ENCODE measurements at regions not wholly inside any gene's neighbourhood (a gene's known extent, or its start where the extent isn't known, plus 50 kb on each side); places are given as distances from the start of the nearest gene placed in this dataset.

DNA sequence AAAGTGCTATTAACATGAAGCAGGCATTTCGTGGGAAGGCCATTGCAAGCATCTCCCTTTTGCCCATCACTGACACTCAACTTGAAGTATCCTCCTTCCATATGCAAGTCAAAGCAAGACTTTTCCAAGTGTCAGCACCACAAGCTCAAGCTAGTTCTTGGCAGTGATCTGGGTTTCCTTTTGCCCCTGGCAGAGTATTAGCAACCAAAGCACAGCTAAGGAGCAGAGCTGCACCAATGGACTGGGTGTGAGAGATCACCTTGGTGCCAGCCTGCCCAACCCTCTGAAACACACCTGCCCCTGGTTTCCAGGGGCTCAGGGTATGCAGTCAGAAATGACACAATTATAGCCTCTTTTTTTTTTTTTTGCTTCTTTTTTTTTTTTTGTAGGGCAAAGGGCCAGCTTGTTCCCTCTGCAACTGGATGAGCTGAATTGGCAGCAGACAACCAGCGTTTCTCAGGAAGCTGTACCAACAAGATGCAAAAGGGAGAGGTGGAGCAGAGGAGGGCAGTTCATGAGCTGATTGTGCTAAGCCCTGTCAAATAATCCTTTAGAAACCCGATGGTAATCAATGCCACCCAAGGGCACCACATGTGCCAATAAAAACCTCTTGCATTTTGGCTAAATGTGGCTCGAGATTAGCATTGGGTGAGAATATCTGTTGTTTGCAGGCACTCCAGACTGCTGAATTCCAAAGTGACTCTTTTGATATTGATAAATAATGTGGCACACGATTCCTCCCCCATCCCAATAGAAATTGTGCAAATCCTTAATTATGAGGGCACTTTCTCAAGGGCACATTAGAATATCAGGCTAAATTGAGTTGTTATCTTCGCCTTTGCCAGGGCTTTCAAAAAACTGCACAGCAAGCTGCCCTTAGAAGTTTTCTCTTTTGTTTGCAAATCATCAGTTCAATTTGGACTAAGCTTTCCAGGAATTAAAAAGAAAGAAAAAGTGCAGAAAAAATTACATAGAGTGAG is 192.4 kb downstream of the GAS1 start:
- TF ChIP-seq GATA2 (IDR thresholded peaks at IDR 0.05; ENCODE audit: low read depth, low read length) (no peak), GATA3 (IDR thresholded peaks at IDR 0.05; ENCODE audit: low read depth, low read length) (no peak)

- TF ChIP-seq GATA2 (IDR thresholded peaks at IDR 0.05; ENCODE audit: low read depth, low read length) (no peak), GATA3 (IDR thresholded peaks at IDR 0.05; ENCODE audit: low read depth, low read length) (no peak)
Observed at GRCh38 chr9:86753836-86754235, 193.5 kb downstream of the GAS1 start.

- TF ChIP-seq GATA3 (IDR thresholded peaks at IDR 0.05; ENCODE audit: low read depth, low read length) (no peak), GATA2 (IDR thresholded peaks at IDR 0.05; ENCODE audit: low read depth, low read length) (no peak)
Observed at GRCh38 chr9:86752733-86753132, 194.6 kb downstream of the GAS1 start.

DNA sequence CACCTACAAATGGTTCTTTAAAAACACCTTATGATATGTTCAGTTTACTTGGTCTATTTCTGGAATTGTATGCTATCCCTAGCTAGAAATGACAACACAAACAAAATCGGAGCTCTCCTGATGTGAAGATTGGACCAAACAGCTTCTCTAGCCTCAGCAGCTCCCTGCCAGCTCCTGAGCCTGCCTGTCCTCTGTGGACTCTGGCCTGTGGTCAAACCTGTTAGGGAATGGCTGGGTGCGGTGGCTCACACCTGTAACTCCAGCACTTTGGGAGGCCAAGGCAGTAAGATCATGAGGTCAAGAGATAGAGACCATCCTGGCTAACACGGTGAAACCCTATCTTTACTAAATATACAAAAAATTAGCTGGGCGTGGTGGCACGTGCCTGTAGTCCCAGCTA is 195.3 kb downstream of the GAS1 start:
- TF ChIP-seq GATA3 (IDR thresholded peaks at IDR 0.05; ENCODE audit: low read depth, low read length) (no peak), GATA2 (IDR thresholded peaks at IDR 0.05; ENCODE audit: low read depth, low read length) (no peak)

GRCh38 chr9:86751207-86751606 is 196.1 kb downstream of the GAS1 start:
- TF ChIP-seq GATA3 (IDR thresholded peaks at IDR 0.05; ENCODE audit: low read depth, low read length) (no peak), GATA2 (IDR thresholded peaks at IDR 0.05; ENCODE audit: low read depth, low read length) (no peak)

DNA sequence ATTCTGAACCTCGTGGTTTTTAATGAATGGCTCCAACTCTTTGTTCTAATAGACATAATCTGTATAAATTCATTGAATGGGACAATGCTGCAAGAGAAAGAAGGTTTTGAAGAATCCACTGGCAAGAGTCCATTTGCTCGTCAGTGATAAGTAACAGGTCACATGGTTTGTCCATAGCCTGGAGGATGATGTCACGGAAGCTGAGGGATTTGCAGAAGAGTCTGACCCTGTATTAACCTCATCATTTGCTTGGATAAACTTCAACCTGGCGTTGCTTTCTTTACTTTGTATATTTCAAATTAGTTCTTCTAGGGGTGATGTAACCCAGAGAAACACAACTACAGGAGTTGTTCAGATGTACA is 197.4 kb downstream of the GAS1 start:
- TF ChIP-seq GATA2 (IDR thresholded peaks at IDR 0.05; ENCODE audit: low read depth, low read length): no peak
- no peak for TF ChIP-seq GATA3 (IDR thresholded peaks at IDR 0.05; ENCODE audit: low read depth, low read length)

DNA sequence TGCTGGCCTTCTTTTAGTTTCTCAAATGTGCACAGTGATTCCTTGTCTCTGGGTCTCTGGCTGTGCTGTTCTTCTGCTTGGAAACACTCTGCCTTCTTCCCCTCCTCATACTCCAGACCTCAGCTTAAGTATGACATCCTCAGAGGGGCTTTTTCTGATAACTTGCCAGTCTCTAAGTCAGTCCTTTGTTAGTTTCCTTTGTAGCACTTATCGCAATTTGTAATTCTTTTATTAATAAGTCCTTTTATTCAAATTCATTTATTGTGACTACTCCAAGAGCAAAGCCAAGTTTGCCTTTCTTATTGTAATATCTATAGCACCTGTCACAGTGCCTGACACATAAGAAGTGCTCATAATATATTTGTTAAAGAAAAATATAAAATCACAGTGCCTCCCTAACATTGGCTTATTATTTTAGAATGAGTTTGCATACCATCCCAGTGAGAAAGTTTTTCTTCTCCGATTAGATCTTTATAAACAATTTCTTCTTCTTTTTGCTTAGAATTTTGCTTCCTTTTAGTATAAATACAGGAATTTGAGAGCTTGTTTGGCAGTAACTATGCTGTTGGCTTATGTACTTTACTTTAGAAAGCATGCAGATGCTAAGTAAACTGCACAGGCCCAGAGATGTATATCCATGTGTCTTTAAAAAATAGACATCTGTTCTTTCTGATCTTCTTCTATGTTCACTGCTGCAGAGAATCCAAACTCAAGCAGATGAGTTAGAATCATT is 198.0 kb downstream of the GAS1 start:
- TF ChIP-seq GATA3 (IDR thresholded peaks at IDR 0.05; ENCODE audit: low read depth, low read length): no peak
- TF ChIP-seq GATA2 (IDR thresholded peaks at IDR 0.05; ENCODE audit: low read depth, low read length): no peak

- TF ChIP-seq GATA3 (IDR thresholded peaks at IDR 0.05; ENCODE audit: low read depth, low read length) (no peak), GATA2 (IDR thresholded peaks at IDR 0.05; ENCODE audit: low read depth, low read length) (no peak)
Observed at GRCh38 chr9:86747711-86748110, 199.6 kb downstream of the GAS1 start.

DNA sequence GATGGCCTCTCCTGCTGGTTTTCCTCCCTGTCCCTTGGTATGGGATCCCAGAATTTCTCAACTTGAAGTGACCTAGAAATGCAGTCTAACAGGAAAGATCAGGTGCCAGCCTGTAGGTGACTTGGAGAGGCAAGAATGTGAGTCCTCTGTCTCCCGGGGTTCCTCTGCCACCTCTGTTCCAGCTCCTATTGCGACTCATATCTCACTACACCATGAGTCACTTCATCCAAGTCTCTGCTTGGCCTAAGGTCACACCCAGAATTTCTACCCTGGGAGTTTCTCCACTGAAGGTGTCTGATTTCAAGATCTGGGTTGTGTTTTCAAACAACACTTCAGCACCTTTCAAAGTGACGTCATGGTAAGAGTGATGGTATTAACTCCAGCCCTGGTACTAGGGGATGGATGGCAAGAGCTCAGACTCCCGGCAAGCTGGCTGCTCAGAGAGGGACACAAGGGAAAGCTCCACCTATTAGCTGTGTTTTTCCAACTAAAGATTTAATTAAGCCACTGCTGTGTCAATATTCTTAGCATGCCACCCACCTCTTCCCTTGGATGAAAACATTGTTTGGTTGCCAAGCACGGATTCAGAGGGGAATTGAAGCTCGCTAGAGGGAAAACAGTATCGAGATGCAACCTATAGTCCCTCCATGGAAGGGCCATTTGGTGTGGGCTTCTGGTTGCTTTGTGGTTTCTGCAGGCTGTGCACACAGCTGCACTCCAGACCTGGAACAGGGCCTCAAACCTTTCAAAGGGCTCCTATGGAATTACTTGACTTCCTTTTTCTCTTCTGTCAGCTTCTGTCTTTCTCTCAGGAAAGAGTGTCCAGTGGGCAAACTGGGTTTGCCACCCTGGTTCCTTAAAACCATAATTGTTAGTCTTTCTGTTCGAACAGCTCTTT is 205.7 kb downstream of the GAS1 start:
- TF ChIP-seq GATA3 (IDR thresholded peaks at IDR 0.05; ENCODE audit: low read depth, low read length): no peak
- no peak for TF ChIP-seq GATA2 (IDR thresholded peaks at IDR 0.05; ENCODE audit: low read depth, low read length)

DNA sequence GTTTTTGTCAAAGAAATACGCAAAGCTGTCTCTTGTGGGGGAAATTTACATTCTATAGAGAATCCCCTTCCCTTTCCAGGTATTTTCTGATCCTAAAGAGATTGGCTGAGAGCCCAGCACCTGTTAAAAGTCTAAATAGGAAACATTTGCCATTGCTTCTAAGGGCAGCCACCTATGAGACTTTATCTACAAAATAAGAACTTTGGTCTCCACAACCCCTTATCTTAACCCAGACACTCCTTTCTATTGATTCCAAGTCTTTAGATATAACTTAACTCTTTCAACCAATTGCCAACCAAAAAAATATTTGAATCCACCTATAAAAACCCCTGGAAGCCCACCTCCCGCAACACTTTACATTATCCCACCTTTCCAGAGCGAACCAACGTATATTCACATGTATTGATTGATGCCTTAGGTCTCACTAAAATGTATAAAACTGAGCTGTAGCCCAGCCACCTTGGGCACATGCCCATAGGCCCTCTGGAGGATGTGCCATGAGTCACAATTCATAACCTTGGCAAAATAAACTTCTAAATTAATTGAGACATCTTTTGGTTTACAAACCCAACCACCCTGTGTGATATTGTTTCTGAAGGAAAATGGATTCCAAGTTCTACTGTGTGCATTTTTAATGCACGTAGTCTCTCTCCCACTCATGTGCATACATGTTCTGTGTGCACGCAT is 211.4 kb downstream of the GAS1 start:
- TF ChIP-seq GATA3 (IDR thresholded peaks at IDR 0.05; ENCODE audit: low read depth, low read length): no peak
- no peak for TF ChIP-seq GATA2 (IDR thresholded peaks at IDR 0.05; ENCODE audit: low read depth, low read length)

DNA sequence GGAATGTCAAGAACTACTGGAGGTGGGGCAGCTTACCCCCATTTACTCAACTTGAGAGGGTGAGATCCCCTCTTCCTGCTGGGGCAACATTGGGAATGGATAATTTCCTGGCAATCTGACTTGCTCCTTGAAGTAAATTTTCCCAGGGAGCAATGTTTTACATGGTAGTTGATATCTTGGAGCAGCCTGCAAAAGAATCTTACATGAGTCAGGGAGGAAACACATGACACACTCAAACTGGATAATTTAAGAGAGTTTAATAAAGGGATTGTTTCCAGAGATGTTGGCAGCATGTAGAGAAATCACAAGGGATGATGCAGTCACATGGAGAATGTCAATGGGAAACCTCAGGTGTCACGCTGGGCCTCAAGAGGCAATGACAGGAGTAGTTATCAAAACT is 212.5 kb downstream of the GAS1 start:
- TF ChIP-seq GATA3 (IDR thresholded peaks at IDR 0.05; ENCODE audit: low read depth, low read length) (no peak), GATA2 (IDR thresholded peaks at IDR 0.05; ENCODE audit: low read depth, low read length) (no peak)

- no peak for TF ChIP-seq GATA2 (IDR thresholded peaks at IDR 0.05; ENCODE audit: low read depth, low read length)
- TF ChIP-seq GATA3 (IDR thresholded peaks at IDR 0.05; ENCODE audit: low read depth, low read length): no peak
Observed at GRCh38 chr9:86733929-86734328, 213.4 kb downstream of the GAS1 start.

DNA sequence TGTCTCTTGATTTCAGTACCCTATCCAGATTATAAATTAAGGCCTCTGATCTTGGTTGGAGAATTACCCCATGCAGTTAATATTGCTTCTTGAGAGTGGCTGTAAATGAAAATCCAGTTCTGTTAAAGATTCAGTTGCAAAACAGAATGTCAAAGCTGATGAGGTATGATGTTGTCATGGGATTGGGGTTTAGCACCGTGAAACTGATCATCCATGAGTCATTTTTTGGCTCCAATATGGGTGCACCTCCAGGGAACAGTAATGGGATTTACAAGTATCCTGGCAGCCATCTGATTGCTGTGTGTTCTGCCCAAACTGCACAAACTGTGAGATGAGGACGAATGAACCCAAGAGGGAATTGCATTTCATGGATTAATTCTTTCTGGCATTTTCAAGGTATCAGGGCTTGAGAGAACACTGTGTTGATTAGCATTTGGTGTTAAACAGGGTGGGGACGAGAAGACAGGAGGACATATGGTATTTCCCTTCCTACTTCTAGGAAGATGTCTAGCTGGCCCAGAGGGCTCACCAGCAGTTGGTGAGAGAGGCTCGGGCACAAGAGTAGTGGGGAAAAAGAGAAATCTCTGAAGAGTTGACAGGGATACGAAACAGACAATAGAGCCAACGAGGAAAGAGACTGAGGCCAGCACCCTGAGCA is 214.7 kb downstream of the GAS1 start:
- TF ChIP-seq GATA2 (IDR thresholded peaks at IDR 0.05; ENCODE audit: low read depth, low read length): no peak
- no peak for TF ChIP-seq GATA3 (IDR thresholded peaks at IDR 0.05; ENCODE audit: low read depth, low read length)
